HCEC 1CT (cell line): ENCODE measurements at regions not wholly inside any gene's neighbourhood (a gene's known extent, or its start where the extent isn't known, plus 50 kb on each side); places are given as distances from the start of the nearest gene placed in this dataset.

Experiments
- DNase-seq: peaks from one replicate; pipeline ENCODE4 v3.0.0-alpha.2; 2017

GRCh38 chr20:1707588-1708449 is 50.2 kb upstream of the SIRPG start:
- DNase-seq: no peak
